Breast epithelium (tissue), 4 donors: ENCODE measurements at regions not wholly inside any gene's neighbourhood (a gene's known extent, or its start where the extent isn't known, plus 50 kb on each side); places are given as distances from the start of the nearest gene placed in this dataset.
A peak's percentile ranks its signal among the peaks of the same experiment; 100 is the strongest.
"Not testable (repeated sequence)": the region's sequence is repeated elsewhere in the genome, so short reads cannot be mapped to it uniquely, and the experiment has no call there.

ENCODE experiments used
- DNase-seq, 2 donors: peaks; one replicate each; pipeline ENCODE4 v3.0.0-alpha.2; 2019; ENCODE audit warnings: low spot score in 2 of 2
- H3K27ac ChIP-seq, 2 donors: fragments of 200-600 bp; sonication (generic) in 1 of 2; one replicate each; pipeline ENCODE4 v1.5.1; 2016 to 2019; ENCODE audit warnings: mild to moderate bottlenecking in 1 of 2
- H3K27me3 ChIP-seq, 2 donors: fragments of 200-600 bp; sonication (generic) in 1 of 2; one replicate each; pipeline versions ENCODE4 v1.5.1 to v1.6.0; 2017 to 2019; ENCODE audit warnings: control low read depth in 1 of 2, mild to moderate bottlenecking in 1 of 2
- H3K36me3 ChIP-seq: fragments of 200-600 bp; one replicate; pipeline ENCODE4 v1.5.1; 2019
- H3K4me1 ChIP-seq, 2 donors: fragments of 200-600 bp; sonication (generic); one replicate each; pipeline ENCODE4 v1.5.1; 2016 to 2019; ENCODE audit warnings: control low read depth in 1 of 2
- H3K4me3 ChIP-seq, 3 donors: fragments of 200-600 bp; sonication (generic); 1 replicate in 2 of 3; 2 replicates in 1 of 3; pipeline ENCODE4 v1.5.1; 2016 to 2019; ENCODE audit warnings: mild to moderate bottlenecking in 3 of 3, moderate library complexity in 2 of 3
- H3K9me3 ChIP-seq, 2 donors: fragments of 200-600 bp; sonication (generic) in 1 of 2; one replicate each; pipeline ENCODE4 v1.5.1; 2016 to 2019; ENCODE audit warnings: control low read depth in 1 of 2
- CTCF ChIP-seq, 3 donors: fragments of 450-650 bp; IDR thresholded peaks; one replicate each; pipeline ENCODE4 v1.5.1; 2016 to 2017; ENCODE audit warnings: antibody characterized with exemption in 3 of 3, mild to moderate bottlenecking in 3 of 3, moderate library complexity in 3 of 3
- POLR2A ChIP-seq: fragments of 450-650 bp; IDR thresholded peaks from one replicate; pipeline ENCODE4 v1.6.1; 2016; ENCODE audit warnings: antibody characterized with exemption, mild to moderate bottlenecking, moderate library complexity
- POLR2AphosphoS5 ChIP-seq, 3 donors: sonication (generic); formaldehyde crosslinking; IDR thresholded peaks; one replicate each; pipeline ENCODE4 v1.6.1; 2017; ENCODE audit warnings: antibody characterized with exemption in 3 of 3
- intact Hi-C: fragments of 100-400 bp; cut with DNase I; formaldehyde crosslinking; loops from one replicate; pipeline ENCODE4 v1.15.1; 2023; ENCODE audit warnings: low total_unique reads

- Histone ChIP-seq H3K9me3 (peaks cover 12 to 39% of the 10 kb centered on the region in 2 donors), H3K4me3 (peak overlapping the region in 2 of 3 donors; percentile 24 to 47), H3K36me3 (no peaks in the 10 kb centered on the region), H3K27ac (no peak overlapping the region), H3K27me3 (no peaks in the 10 kb centered on the region), H3K4me1 (no peaks in the 10 kb centered on the region)
- TF ChIP-seq CTCF (IDR thresholded peaks at IDR 0.05) (no peak), POLR2A (no peak), POLR2AphosphoS5 (IDR thresholded peaks at IDR 0.05) (no peak)
- no peak for DNase-seq
- intact Hi-C loops = no loop called here
Measured at GRCh38 chr22:12601870-12602779, 2925.9 kb upstream of the OR11H1 start.

GRCh38 chr22:12603399-12603798 is 2924.6 kb upstream of the OR11H1 start:
- DNase-seq, H3K4me3 ChIP-seq, H3K4me1 ChIP-seq, H3K36me3 ChIP-seq, intact Hi-C loops, H3K27me3 ChIP-seq, H3K27ac ChIP-seq: not testable (repeated sequence)
- peaks cover 12 to 32% of the 10 kb centered on the region in 2 donors for H3K9me3 ChIP-seq

- intact Hi-C loops, H3K4me1 ChIP-seq, H3K27me3 ChIP-seq: not testable (repeated sequence)
Measured at GRCh38 chr22:12603833-12604232, 2924.2 kb upstream of the OR11H1 start.

GRCh38 chr22:12608454-12608853 is 2919.5 kb upstream of the OR11H1 start:
- H3K4me3 ChIP-seq, H3K4me1 ChIP-seq, H3K36me3 ChIP-seq, DNase-seq, H3K27me3 ChIP-seq, H3K27ac ChIP-seq, intact Hi-C loops: not testable (repeated sequence)
- peaks cover 0 to 18% of the 10 kb centered on the region in 2 donors for H3K9me3 ChIP-seq

More at GRCh38 chr22:12603833-12604232, 2924.2 kb upstream of the OR11H1 start:
- H3K4me3 ChIP-seq, H3K27ac ChIP-seq, H3K36me3 ChIP-seq, DNase-seq: not testable (repeated sequence)
- peaks cover 12 to 28% of the 10 kb centered on the region in 2 donors for H3K9me3 ChIP-seq

GRCh38 chr22:12613199-12613598 is 2914.8 kb upstream of the OR11H1 start:
- Histone ChIP-seq H3K9me3 (peaks cover 0 to 30% of the 10 kb centered on the region in 2 donors), H3K27me3 (no peaks in the 10 kb centered on the region), H3K4me3 (no peak overlapping the region), H3K4me1 (no peaks in the 10 kb centered on the region), H3K36me3 (no peaks in the 10 kb centered on the region), H3K27ac (no peak overlapping the region)
- no peak for DNase-seq
- TF ChIP-seq POLR2AphosphoS5 (IDR thresholded peaks at IDR 0.05) (no peak), POLR2A (no peak), CTCF (IDR thresholded peaks at IDR 0.05) (no peak)
- intact Hi-C loops = no loop called here

GRCh38 chr22:12613907-12614306 is 2914.1 kb upstream of the OR11H1 start:
- H3K4me3 ChIP-seq, H3K36me3 ChIP-seq, H3K27me3 ChIP-seq, H3K4me1 ChIP-seq, DNase-seq, intact Hi-C loops, H3K27ac ChIP-seq: not testable (repeated sequence)
- peaks cover 0 to 30% of the 10 kb centered on the region in 2 donors for H3K9me3 ChIP-seq

GRCh38 chr22:12626894-12627293 is 2901.1 kb upstream of the OR11H1 start:
- H3K4me1 ChIP-seq, H3K4me3 ChIP-seq, H3K27me3 ChIP-seq, intact Hi-C loops, DNase-seq, H3K36me3 ChIP-seq, H3K27ac ChIP-seq: not testable (repeated sequence)
- H3K9me3 ChIP-seq = peaks cover 7 to 11% of the 10 kb centered on the region in 2 donors

- H3K27ac ChIP-seq, H3K4me1 ChIP-seq, H3K27me3 ChIP-seq, DNase-seq, H3K36me3 ChIP-seq, intact Hi-C loops, H3K4me3 ChIP-seq: not testable (repeated sequence)
- H3K9me3 ChIP-seq = peaks cover 9 to 17% of the 10 kb centered on the region in 2 donors
Measured at GRCh38 chr22:12629815-12630214, 2898.2 kb upstream of the OR11H1 start.

GRCh38 chr22:12630965-12631364 is 2897.0 kb upstream of the OR11H1 start:
- H3K4me1 ChIP-seq, H3K4me3 ChIP-seq, intact Hi-C loops, DNase-seq, H3K27ac ChIP-seq, H3K36me3 ChIP-seq, H3K27me3 ChIP-seq: not testable (repeated sequence)
- H3K9me3 ChIP-seq = peaks cover 18 to 23% of the 10 kb centered on the region in 2 donors

GRCh38 chr22:12637566-12638166 is 2890.3 kb upstream of the OR11H1 start:
- DNase-seq, intact Hi-C loops: not testable (repeated sequence)

GRCh38 chr22:12638319-12638718 is 2889.7 kb upstream of the OR11H1 start:
- DNase-seq, H3K4me3 ChIP-seq, intact Hi-C loops, H3K36me3 ChIP-seq, H3K27ac ChIP-seq, H3K4me1 ChIP-seq, H3K27me3 ChIP-seq: not testable (repeated sequence)
- H3K9me3 ChIP-seq = peaks cover 22 to 45% of the 10 kb centered on the region in 2 donors

More at GRCh38 chr22:12637566-12638166, 2890.3 kb upstream of the OR11H1 start:
- H3K27me3 ChIP-seq, H3K36me3 ChIP-seq, H3K4me1 ChIP-seq, H3K27ac ChIP-seq, H3K4me3 ChIP-seq: not testable (repeated sequence)
- H3K9me3 ChIP-seq = peaks cover 23 to 45% of the 10 kb centered on the region in 2 donors
